A673 (cell line): ENCODE measurements at regions not wholly inside any gene's neighbourhood (a gene's known extent, or its start where the extent isn't known, plus 50 kb on each side); places are given as distances from the start of the nearest gene placed in this dataset.

Source experiments
- BruUV-seq: library from RNA; stranded (reverse); fragments of 400-500 nt; replicated peaks from 2 replicates; lab custom pipeline; 2021; lab: Mats Ljungman, UMichigan
- CTCF ChIA-PET: fragments of 300-600 bp; sonication (Branson Sonifier 250); formaldehyde crosslinking; loops from one replicate; lab custom pipeline; 2022; ENCODE audit warnings: antibody characterized with exemption; lab: Charles Lee
- POLR2A ChIA-PET: fragments of 300-600 bp; sonication (Branson Sonifier 250); formaldehyde crosslinking; loops from one replicate; lab custom pipeline; 2022; ENCODE audit warnings: antibody characterized with exemption; ENCODE audit not compliant: low non-redundant PET; lab: Charles Lee
- DNase-seq: peaks from one replicate; pipeline ENCODE4 v3.0.0-alpha.2; 2015; ENCODE audit warnings: low spot score
- H3K27ac ChIP-seq: fragments of 200-600 bp; sonication (generic); 2 replicates; pipeline ENCODE4 v1.5.1; 2016; ENCODE audit warnings: mixed run types, low read depth, mild to moderate bottlenecking, mixed read lengths, antibody characterized with exemption, low read length; ENCODE audit not compliant: poor library complexity, severe bottlenecking
- H3K27me3 ChIP-seq: fragments of 200-600 bp; sonication (generic); replicated peaks from 2 replicates; pipeline ENCODE4 v1.6.1; 2017; ENCODE audit warnings: mixed run types, low read depth, mild to moderate bottlenecking, mixed read lengths, antibody characterized with exemption, low read length; ENCODE audit not compliant: insufficient read depth, poor library complexity
- H3K36me3 ChIP-seq: fragments of 200-600 bp; sonication (generic); 2 replicates; pipeline ENCODE4 v1.6.1; 2016; ENCODE audit warnings: mixed run types, mild to moderate bottlenecking, mixed read lengths, antibody characterized with exemption, low read length; ENCODE audit not compliant: insufficient read depth, poor library complexity, severe bottlenecking
- H3K4me1 ChIP-seq: fragments of 200-600 bp; sonication (generic); 2 replicates; pipeline ENCODE4 v1.6.1; 2017; ENCODE audit warnings: mixed run types, mild to moderate bottlenecking, mixed read lengths, antibody characterized with exemption, low read length; ENCODE audit not compliant: insufficient read depth, poor library complexity, severe bottlenecking
- H3K4me3 ChIP-seq: fragments of 200-600 bp; sonication (generic); 2 replicates; pipeline ENCODE4 v1.5.1; 2016; ENCODE audit warnings: low read depth, mixed run types, mild to moderate bottlenecking, mixed read lengths, low read length; ENCODE audit not compliant: poor library complexity, severe bottlenecking
- H3K9me3 ChIP-seq: fragments of 200-600 bp; sonication (generic); 2 replicates; pipeline ENCODE4 v1.6.1; 2016; ENCODE audit warnings: mixed run types, low read depth, mild to moderate bottlenecking, mixed read lengths, antibody characterized with exemption, low read length; ENCODE audit not compliant: poor library complexity, severe bottlenecking
- CTCF ChIP-seq: fragments of 300-800, 200-600 bp; sonication (generic); conservative IDR thresholded peaks from 2 replicates; pipeline ENCODE4 v1.5.1; 2017; ENCODE audit warnings: low read depth, mild to moderate bottlenecking, antibody characterized with exemption, low read length, moderate library complexity, mixed read lengths
- EZH2 ChIP-seq: fragments of 200-600 bp; sonication (generic); IDR thresholded peaks from 2 replicates; pipeline ENCODE4 v1.6.1; 2017; ENCODE audit warnings: borderline replicate concordance, low read depth, mild to moderate bottlenecking, mixed read lengths, antibody characterized with exemption, low read length; ENCODE audit not compliant: poor library complexity, severe bottlenecking
- intact Hi-C: fragments of 100-400 bp; cut with micrococcal nuclease; formaldehyde crosslinking; loops from one replicate; pipeline ENCODE4 v1.10.0; 2022; ENCODE audit not compliant: unreplicated experiment

GRCh38 chr10:111295788-111296187, 219.0 kb downstream of the ADRA2A start:
- Histone ChIP-seq H3K4me1 (no peaks in the 10 kb centered on the region), H3K4me3 (no peak overlapping the region), H3K27me3 (no peaks in the 10 kb centered on the region), H3K36me3 (no peaks in the 10 kb centered on the region), H3K9me3 (no peaks in the 10 kb centered on the region), H3K27ac (no peak overlapping the region)
- CTCF ChIA-PET: no interaction called here
- DNase-seq: no peak
- no TSS peak for BruUV-seq
- TF ChIP-seq CTCF (no peak), EZH2 (no peak)
- intact Hi-C loops: no loop called here
- POLR2A ChIA-PET: no interaction called here

- no TSS peak for BruUV-seq
- Histone ChIP-seq H3K27me3 (no peaks in the 10 kb centered on the region), H3K27ac (no peak overlapping the region), H3K9me3 (no peaks in the 10 kb centered on the region), H3K4me3 (no peak overlapping the region), H3K4me1 (no peaks in the 10 kb centered on the region), H3K36me3 (no peaks in the 10 kb centered on the region)
- intact Hi-C loops: no loop called here
- TF ChIP-seq CTCF (no peak), EZH2 (no peak)
- ChIA-PET CTCF (no interaction called here), POLR2A (no interaction called here)
- DNase-seq: peak; percentile 24
Measured at GRCh38 chr10:111297351-111297848, 220.6 kb downstream of the ADRA2A start.

- ChIA-PET CTCF (no interaction called here), POLR2A (no interaction called here)
- Histone ChIP-seq H3K4me1 (no peaks in the 10 kb centered on the region), H3K4me3 (no peak overlapping the region), H3K27ac (no peak overlapping the region), H3K9me3 (no peaks in the 10 kb centered on the region), H3K36me3 (no peaks in the 10 kb centered on the region), H3K27me3 (no peaks in the 10 kb centered on the region)
- intact Hi-C loops: no loop called here
- TF ChIP-seq EZH2 (no peak), CTCF (no peak)
- no TSS peak for BruUV-seq
- DNase-seq: no peak
Measured at GRCh38 chr10:111298031-111298430, 221.2 kb downstream of the ADRA2A start.
